ENCODE measurements at regions not wholly inside any gene's neighbourhood (a gene's known extent, or its start where the extent isn't known, plus 50 kb on each side); places are given as distances from the start of the nearest gene placed in this dataset.

DNA sequence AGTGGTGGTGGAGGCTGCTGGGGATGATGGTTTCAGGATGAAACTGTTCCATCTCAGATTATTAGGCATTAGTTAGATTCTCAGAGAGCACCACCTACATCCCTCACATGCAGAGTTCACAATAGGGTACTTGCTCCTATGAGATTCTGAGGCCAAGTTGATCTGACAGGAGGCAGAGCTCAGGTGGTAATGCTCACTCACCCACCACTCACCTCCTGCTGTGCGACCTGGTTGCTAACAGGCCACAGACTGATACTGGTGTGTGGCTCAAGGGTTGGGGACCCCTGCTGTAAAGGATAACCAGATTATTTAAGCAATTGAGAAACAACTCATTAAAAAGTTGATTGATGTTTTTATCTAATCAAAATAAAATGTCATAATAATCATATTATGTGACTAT is 248.5 kb downstream of the RERGL start:
- TF ChIP-seq, protein P1, sequence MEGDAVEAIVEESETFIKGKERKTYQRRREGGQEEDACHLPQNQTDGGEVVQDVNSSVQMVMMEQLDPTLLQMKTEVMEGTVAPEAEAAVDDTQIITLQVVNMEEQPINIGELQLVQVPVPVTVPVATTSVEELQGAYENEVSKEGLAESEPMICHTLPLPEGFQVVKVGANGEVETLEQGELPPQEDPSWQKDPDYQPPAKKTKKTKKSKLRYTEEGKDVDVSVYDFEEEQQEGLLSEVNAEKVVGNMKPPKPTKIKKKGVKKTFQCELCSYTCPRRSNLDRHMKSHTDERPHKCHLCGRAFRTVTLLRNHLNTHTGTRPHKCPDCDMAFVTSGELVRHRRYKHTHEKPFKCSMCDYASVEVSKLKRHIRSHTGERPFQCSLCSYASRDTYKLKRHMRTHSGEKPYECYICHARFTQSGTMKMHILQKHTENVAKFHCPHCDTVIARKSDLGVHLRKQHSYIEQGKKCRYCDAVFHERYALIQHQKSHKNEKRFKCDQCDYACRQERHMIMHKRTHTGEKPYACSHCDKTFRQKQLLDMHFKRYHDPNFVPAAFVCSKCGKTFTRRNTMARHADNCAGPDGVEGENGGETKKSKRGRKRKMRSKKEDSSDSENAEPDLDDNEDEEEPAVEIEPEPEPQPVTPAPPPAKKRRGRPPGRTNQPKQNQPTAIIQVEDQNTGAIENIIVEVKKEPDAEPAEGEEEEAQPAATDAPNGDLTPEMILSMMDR (conservative IDR thresholded peaks at IDR 0.05; ENCODE audit: low read depth) = no peak
- ChIA-PET CTCF (no interaction called here), POLR2A (ENCODE audit: low non-redundant PET) (no interaction called here)
- no peak overlapping the region for H3K27ac ChIP-seq
- no peak for DNase-seq (ENCODE audit: low spot score)

DNA sequence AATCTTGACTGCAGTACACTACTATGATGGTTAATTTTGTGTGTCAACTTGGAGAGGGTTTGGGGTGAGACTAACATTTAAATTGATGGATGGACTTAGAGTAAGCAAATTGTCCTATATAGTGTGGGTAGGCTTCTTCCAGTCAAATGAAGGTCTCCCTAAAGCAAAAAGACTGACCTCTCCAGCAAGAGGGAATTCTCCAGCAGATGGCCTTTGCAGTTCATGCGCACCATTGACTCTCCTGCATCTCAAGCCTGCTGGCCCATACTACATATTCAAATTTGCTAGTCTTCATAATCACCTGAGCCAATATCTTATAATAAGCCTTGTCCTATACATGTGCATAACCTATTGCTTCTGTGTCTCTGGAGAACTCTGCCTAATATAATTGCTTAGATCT is 260.2 kb downstream of the RERGL start:
- no peak overlapping the region for H3K27ac ChIP-seq
- ChIA-PET CTCF (interaction anchor here (0.6 kb wide), 1 partner anchor 318 kb away, joined by 4 read pairs; no protein-coding TSS in a partner anchor), POLR2A (ENCODE audit: low non-redundant PET) (no interaction called here)
- no peak for DNase-seq (ENCODE audit: low spot score)
- TF ChIP-seq, protein P1 (conservative IDR thresholded peaks at IDR 0.05; ENCODE audit: low read depth) = no peak

DNA sequence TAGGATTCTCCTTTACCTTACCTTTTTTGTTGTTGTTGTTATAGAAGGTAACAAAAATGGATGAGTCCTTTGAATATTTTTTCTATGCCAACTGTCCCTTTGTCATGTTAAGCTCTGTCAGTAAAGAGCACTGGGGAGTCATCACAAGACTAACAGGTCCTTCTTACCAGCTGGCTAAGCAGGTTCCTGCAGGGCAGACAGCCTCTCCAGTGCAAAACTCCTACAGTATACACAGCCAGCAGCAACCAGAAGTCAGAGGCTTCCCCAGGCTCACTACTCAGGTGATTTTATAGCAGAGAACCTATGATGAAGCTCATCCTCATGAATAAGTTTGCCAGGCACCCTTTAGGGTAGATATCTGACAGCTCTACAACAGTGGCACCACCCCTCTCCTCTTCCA is 271.1 kb downstream of the RERGL start:
- H3K27ac ChIP-seq = no peak overlapping the region
- POLR2A ChIA-PET (ENCODE audit: low non-redundant PET) = no interaction called here
- TF ChIP-seq, protein P1 (conservative IDR thresholded peaks at IDR 0.05; ENCODE audit: low read depth) = no peak
- CTCF ChIA-PET = no interaction called here
- DNase-seq (ENCODE audit: low spot score) = no peak

DNA sequence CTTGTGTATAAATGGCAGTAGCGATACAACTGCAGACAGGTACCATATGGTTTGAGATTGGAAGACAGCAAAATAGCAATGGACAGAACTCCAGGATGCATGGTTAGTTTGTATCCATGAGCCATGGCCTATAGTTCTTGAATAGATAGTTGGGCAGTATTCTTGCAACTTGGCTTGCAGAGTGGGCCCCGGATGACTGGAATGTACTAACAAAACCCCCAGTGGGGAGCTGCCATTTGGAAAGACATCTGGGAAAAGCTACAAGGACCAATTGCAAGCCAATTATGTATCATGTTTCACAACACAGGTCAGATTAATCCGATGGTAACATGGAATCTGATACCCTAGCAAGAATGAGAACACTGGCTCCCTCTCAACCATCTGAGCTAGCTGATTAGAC is 279.6 kb downstream of the RERGL start:
- CTCF ChIA-PET = no interaction called here
- H3K27ac ChIP-seq = no peak overlapping the region
- POLR2A ChIA-PET (ENCODE audit: low non-redundant PET) = no interaction called here
- no peak for DNase-seq (ENCODE audit: low spot score)
- TF ChIP-seq, protein P1 (conservative IDR thresholded peaks at IDR 0.05; ENCODE audit: low read depth) = no peak

DNA sequence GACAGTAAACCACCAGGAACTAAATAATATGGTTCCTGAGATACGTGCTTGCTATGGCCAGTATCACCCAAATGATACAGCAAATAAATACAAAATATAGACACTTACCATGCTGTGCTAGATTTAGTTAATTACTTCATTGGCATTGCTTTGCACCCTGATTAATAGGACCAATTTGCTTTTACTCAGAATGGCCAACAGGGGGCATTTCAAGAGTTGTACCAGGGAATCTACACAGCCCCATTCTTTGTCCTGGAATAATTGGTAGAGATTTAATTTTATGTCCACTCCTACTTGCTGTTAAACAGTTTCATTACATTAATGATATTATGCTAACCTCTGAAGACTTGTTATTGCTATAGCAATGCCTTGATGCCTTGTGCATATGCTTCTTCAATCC is 280.8 kb downstream of the RERGL start:
- DNase-seq (ENCODE audit: low spot score) = no peak
- TF ChIP-seq, protein P1 (conservative IDR thresholded peaks at IDR 0.05; ENCODE audit: low read depth) = no peak
- ChIA-PET CTCF (no interaction called here), POLR2A (ENCODE audit: low non-redundant PET) (no interaction called here)
- no peak overlapping the region for H3K27ac ChIP-seq

DNA sequence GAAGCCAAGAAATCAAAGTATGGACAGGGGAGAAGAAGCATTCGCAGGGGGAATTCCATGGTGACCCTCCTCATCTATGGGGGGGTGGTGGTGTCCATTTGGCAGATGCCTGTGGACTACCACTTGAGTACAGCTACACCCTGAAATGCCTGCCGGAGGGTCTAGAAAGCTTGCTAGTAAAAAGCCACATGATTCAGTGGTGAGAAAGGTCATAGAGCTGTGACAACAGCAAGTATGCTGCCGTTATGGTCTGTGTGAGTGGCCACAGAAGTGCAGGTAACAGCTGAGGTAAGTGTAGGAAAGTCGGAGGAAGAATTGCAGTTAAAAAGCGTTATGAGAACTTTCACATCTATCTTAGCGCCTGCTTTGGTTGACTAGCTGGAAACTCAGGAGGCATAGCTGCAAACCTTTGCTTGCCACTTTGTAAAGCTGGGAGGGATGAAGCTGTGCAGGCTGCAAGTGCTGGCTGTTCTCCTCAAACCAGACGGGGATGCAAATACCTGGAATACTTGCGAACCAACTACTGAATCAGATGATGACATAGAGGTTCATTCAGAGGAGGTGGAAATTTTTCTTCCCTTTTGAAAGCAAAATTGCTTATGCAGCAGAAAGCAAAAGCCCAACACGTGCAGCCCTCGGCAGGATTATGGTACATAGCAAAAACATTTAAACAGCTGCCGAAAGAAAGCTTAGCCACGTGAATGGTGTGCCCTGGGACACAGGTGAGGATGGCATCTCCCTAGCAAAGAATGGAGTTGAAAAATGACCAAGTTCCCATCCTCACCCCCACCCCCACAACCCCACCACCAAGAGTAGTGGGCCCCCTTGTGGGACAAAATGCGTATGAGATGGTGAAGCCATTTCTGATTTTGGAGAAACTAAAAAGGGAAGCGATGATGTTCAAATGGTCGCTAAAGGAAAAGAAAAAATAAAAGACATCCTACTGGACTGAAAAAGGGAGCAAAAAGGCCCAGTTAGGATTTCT is 287.0 kb downstream of the RERGL start:
- DNase-seq (ENCODE audit: low spot score) = no peak
- ChIA-PET POLR2A (ENCODE audit: low non-redundant PET) (no interaction called here), CTCF (no interaction called here)
- TF ChIP-seq, protein P1 (conservative IDR thresholded peaks at IDR 0.05; ENCODE audit: low read depth) = no peak
- H3K27ac ChIP-seq = no peak overlapping the region

All from RWPE1 (cell line).